Peyer's patch (tissue), 4 donors: ENCODE measurements at regions not wholly inside any gene's neighbourhood (a gene's known extent, or its start where the extent isn't known, plus 50 kb on each side); places are given as distances from the start of the nearest gene placed in this dataset.
"Not testable (repeated sequence)": the region's sequence is repeated elsewhere in the genome, so short reads cannot be mapped to it uniquely, and the experiment has no call there.

Source experiments
- POLR2A ChIP-seq, 2 donors: fragments of 450-650 bp; IDR thresholded peaks; one replicate each; pipeline ENCODE4 v1.5.1; 2017; ENCODE audit warnings: antibody characterized with exemption in 2 of 2, mild to moderate bottlenecking in 2 of 2, moderate library complexity in 2 of 2
- TF ChIP-seq, protein P1 (sequence below), 6 experiments: fragments of 450-650 bp in 4 of 6; fragments of 200-600 bp in 2 of 6; sonication (generic) in 1 of 6; IDR thresholded peaks; one replicate each; pipeline ENCODE4 v1.5.1; 2017 to 2019; ENCODE audit warnings: antibody characterized with exemption in 6 of 6, mild to moderate bottlenecking in 3 of 6, moderate library complexity in 1 of 6

DNA sequence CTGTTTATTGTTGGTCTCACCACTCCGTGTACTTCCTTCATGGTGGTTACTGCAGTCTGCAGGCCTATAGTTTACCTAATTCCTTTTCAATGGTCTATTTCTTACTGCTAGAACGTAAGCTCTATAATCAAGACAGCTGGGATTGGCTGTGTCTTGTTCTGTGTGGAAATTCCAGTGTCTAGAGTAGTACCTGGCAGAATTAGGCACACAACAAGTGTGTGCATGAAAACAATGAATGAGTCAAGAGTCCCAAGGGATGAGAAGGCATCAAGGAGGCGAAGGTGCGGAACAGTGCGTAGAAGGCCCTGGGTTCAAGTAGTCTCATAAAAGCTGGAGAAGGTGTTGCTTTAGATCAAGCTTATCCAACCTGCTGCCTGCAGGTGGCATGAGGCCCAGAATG lies 70.8 kb upstream of the GBA3 start:
- TF ChIP-seq, protein P1, sequence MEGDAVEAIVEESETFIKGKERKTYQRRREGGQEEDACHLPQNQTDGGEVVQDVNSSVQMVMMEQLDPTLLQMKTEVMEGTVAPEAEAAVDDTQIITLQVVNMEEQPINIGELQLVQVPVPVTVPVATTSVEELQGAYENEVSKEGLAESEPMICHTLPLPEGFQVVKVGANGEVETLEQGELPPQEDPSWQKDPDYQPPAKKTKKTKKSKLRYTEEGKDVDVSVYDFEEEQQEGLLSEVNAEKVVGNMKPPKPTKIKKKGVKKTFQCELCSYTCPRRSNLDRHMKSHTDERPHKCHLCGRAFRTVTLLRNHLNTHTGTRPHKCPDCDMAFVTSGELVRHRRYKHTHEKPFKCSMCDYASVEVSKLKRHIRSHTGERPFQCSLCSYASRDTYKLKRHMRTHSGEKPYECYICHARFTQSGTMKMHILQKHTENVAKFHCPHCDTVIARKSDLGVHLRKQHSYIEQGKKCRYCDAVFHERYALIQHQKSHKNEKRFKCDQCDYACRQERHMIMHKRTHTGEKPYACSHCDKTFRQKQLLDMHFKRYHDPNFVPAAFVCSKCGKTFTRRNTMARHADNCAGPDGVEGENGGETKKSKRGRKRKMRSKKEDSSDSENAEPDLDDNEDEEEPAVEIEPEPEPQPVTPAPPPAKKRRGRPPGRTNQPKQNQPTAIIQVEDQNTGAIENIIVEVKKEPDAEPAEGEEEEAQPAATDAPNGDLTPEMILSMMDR (IDR thresholded peaks at IDR 0.05): not testable (repeated sequence)
- not testable (repeated sequence) for TF ChIP-seq POLR2A (IDR thresholded peaks at IDR 0.05)
